ENCODE measurements at regions not wholly inside any gene's neighbourhood (a gene's known extent, or its start where the extent isn't known, plus 50 kb on each side); places are given as distances from the start of the nearest gene placed in this dataset.

GRCh38 chr2:195488567-195488966 lies 168.5 kb upstream of the SLC39A10 start:
- H3K27me3 ChIP-seq (ENCODE audit: insufficient read depth, low read length), result no peaks in the 10 kb centered on the region
- H3K27ac ChIP-seq (ENCODE audit: low read depth, low read length), result no peak overlapping the region
- no peak overlapping the region for H3K4me3 ChIP-seq (replicated peaks in 1 of 2; ENCODE audit: low read depth in 1 of 2, low read length in 2 of 2)
- H3K4me1 ChIP-seq (ENCODE audit: control insufficient read depth in 1 of 2, insufficient read depth in 2 of 2, low read length in 2 of 2), result peaks cover 13 to 16% of the 10 kb centered on the region in 2 experiments; a peak in 3 of 4 replicates
- no TSS peak for BruUV-seq (replicated peaks)
- no peaks in the 10 kb centered on the region for H3K36me3 ChIP-seq (ENCODE audit: control insufficient read depth in 1 of 2, insufficient read depth in 2 of 2, low read length in 2 of 2)
- TF ChIP-seq CTCF (IDR thresholded peaks at IDR 0.05 in 2 of 3, conservative IDR thresholded peaks at IDR 0.05 in 1 of 3; ENCODE audit: borderline replicate concordance in 1 of 3, insufficient read depth in 1 of 3, low read depth in 2 of 3, low read length in 2 of 3), result 0 out of 6 replicates have a peak, but pooled peaks of 1 of the 3 experiments have one; percentile 9
- no peak for TF ChIP-seq JUND (IDR thresholded peaks at IDR 0.05)
- ChIA-PET RAD21 (ENCODE audit: low non-redundant PET in 1 of 2, low total read pairs in 2 of 2, uncharacterized antibody in 2 of 2, unreplicated experiment in 2 of 2) (no interaction called here), POLR2A (interaction anchor here (1.9 kb wide), 1 partner anchor 168 kb away, joined by 6 read pairs; the partner anchor contains the start of gene SLC39A10), CTCF (no interaction called here)
- no peak for DNase-seq (ENCODE audit: low read depth, low spot score)
- no peaks in the 10 kb centered on the region for H3K9me3 ChIP-seq (ENCODE audit: control insufficient read depth in 1 of 2, insufficient read depth in 1 of 2, low read depth in 1 of 2, low read length in 2 of 2)
- no peak overlapping the region for H2AFZ ChIP-seq (ENCODE audit: low read depth, low read length, poor library complexity, severe bottlenecking)
- no peaks in the 10 kb centered on the region for H3K79me2 ChIP-seq (ENCODE audit: insufficient read depth, low read length)
- no peak overlapping the region for H3K9ac ChIP-seq (ENCODE audit: low read length)
- intact Hi-C loops (cut with micrococcal nuclease), result no loop called here
- 0 out of 2 replicates have a peak, but pooled peaks have one; percentile 30 for ATAC-seq
- H3K9me2 ChIP-seq (ENCODE audit: insufficient read depth), result no peaks in the 10 kb centered on the region
- H4K20me1 ChIP-seq (ENCODE audit: insufficient read depth), result no peaks in the 10 kb centered on the region
- no peak overlapping the region for H3K4me2 ChIP-seq (ENCODE audit: low read length)

GRCh38 chr2:195486987-195487644 lies 169.9 kb upstream of the SLC39A10 start:
- Histone ChIP-seq H4K20me1 (ENCODE audit: insufficient read depth) (no peaks in the 10 kb centered on the region), H3K4me3 (replicated peaks in 1 of 2; ENCODE audit: low read depth in 1 of 2, low read length in 2 of 2) (no peak overlapping the region), H3K4me1 (ENCODE audit: control insufficient read depth in 1 of 2, insufficient read depth in 2 of 2, low read length in 2 of 2) (peaks cover 13 to 16% of the 10 kb centered on the region in 2 experiments; a peak in 3 of 4 replicates), H3K27ac (ENCODE audit: low read depth, low read length) (no peak overlapping the region), H3K36me3 (ENCODE audit: control insufficient read depth in 1 of 2, insufficient read depth in 2 of 2, low read length in 2 of 2) (no peaks in the 10 kb centered on the region), H3K27me3 (ENCODE audit: insufficient read depth, low read length) (no peaks in the 10 kb centered on the region), H3K79me2 (ENCODE audit: insufficient read depth, low read length) (no peaks in the 10 kb centered on the region), H3K4me2 (ENCODE audit: low read length) (peak overlapping the region; percentile 56), H3K9ac (ENCODE audit: low read length) (no peak overlapping the region), H2AFZ (ENCODE audit: low read depth, low read length, poor library complexity, severe bottlenecking) (peak overlapping the region; percentile 87), H3K9me2 (ENCODE audit: insufficient read depth) (no peaks in the 10 kb centered on the region), H3K9me3 (ENCODE audit: control insufficient read depth in 1 of 2, insufficient read depth in 1 of 2, low read depth in 1 of 2, low read length in 2 of 2) (no peaks in the 10 kb centered on the region)
- ChIA-PET CTCF (interaction anchor here (1.0 to 1.1 kb wide), 2 partner anchors 10 to 173 kb away, joined by 3 read pairs; no protein-coding TSS in a partner anchor), POLR2A (no interaction called here), RAD21 (ENCODE audit: low non-redundant PET in 1 of 2, low total read pairs in 2 of 2, uncharacterized antibody in 2 of 2, unreplicated experiment in 2 of 2) (no interaction called here)
- intact Hi-C loops (cut with micrococcal nuclease), result no loop called here
- peak; percentile 7 for DNase-seq (ENCODE audit: low read depth, low spot score)
- BruUV-seq (replicated peaks), result no TSS peak
- peak; percentile 60; the same call in 1 of the 2 replicates for TF ChIP-seq JUND (IDR thresholded peaks at IDR 0.05)
- no peak for TF ChIP-seq EZH2phosphoT487 (IDR thresholded peaks at IDR 0.05; ENCODE audit: borderline replicate concordance)
- 0 out of 2 replicates have a peak, but pooled peaks have one; percentile 15 for TF ChIP-seq SRF (IDR thresholded peaks at IDR 0.05; ENCODE audit: low read depth)
- TF ChIP-seq CBX3 (IDR thresholded peaks at IDR 0.05; ENCODE audit: low read depth), result 0 out of 2 replicates have a peak, but pooled peaks have one; percentile 23
- peak; percentile 53 for TF ChIP-seq FOSL1 (IDR thresholded peaks at IDR 0.05; ENCODE audit: low read depth)
- no peak for TF ChIP-seq POLR2A (IDR thresholded peaks at IDR 0.05; ENCODE audit: borderline replicate concordance, extremely low read depth, insufficient read depth, insufficient read length)
- TF ChIP-seq POLR2AphosphoS5 (IDR thresholded peaks at IDR 0.05; ENCODE audit: low read depth, low read length), result no peak
- no peak for TF ChIP-seq EGR1 (IDR thresholded peaks at IDR 0.05; ENCODE audit: low read depth)
- TF ChIP-seq CEBPB (IDR thresholded peaks at IDR 0.05; ENCODE audit: low read depth), result peak; percentile 76
- TF ChIP-seq ZFX (IDR thresholded peaks at IDR 0.05), result no peak
- no peak; the same call in 1 of the 2 replicates for ATAC-seq

All from HCT116 (cell line).